MM.1S (cell line): ENCODE measurements at regions not wholly inside any gene's neighbourhood (a gene's known extent, or its start where the extent isn't known, plus 50 kb on each side); places are given as distances from the start of the nearest gene placed in this dataset.

Experiments
- DNase-seq: peaks from one replicate; pipeline ENCODE4 v3.0.0-alpha.2; 2015
- H2AFZ ChIP-seq: fragments of 300-600 bp; sonication (generic); 2 replicates; pipeline ENCODE4 v1.6.0; 2016; ENCODE audit warnings: antibody characterized with exemption, low read length
- H3F3A ChIP-seq: fragments of 300-600 bp; sonication (generic); 2 replicates; pipeline ENCODE4 v1.6.1; 2016; ENCODE audit warnings: mild to moderate bottlenecking, antibody characterized with exemption, low read length, moderate library complexity, mixed read lengths; ENCODE audit not compliant: insufficient read depth
- H3K27ac ChIP-seq: fragments of 300-600 bp; sonication (generic); 2 replicates; pipeline ENCODE4 v1.5.1; 2016; ENCODE audit warnings: mild to moderate bottlenecking, low read length
- H3K27me3 ChIP-seq: fragments of 300-600 bp; sonication (generic); replicated peaks from 2 replicates; pipeline ENCODE4 v1.6.0; 2016; ENCODE audit warnings: low read length; ENCODE audit not compliant: insufficient read depth
- H3K36me3 ChIP-seq: fragments of 300-600 bp; sonication (generic); replicated peaks from 2 replicates; pipeline ENCODE4 v1.6.1; 2016; ENCODE audit warnings: mild to moderate bottlenecking, low read length, mixed read lengths; ENCODE audit not compliant: insufficient read depth
- H3K4me1 ChIP-seq: fragments of 300-600 bp; sonication (generic); 2 replicates; pipeline ENCODE4 v1.6.1; 2016; ENCODE audit warnings: low read length, mixed read lengths
- H3K4me2 ChIP-seq: fragments of 300-600 bp; sonication (generic); 2 replicates; pipeline ENCODE4 v1.6.0; 2016; ENCODE audit warnings: low read depth, low read length
- H3K4me3 ChIP-seq: fragments of 300-600 bp; sonication (generic); 2 replicates; pipeline ENCODE4 v1.5.1; 2016; ENCODE audit warnings: low read length, mixed read lengths
- H3K79me2 ChIP-seq: fragments of 300-600 bp; sonication (generic); 2 replicates; pipeline ENCODE4 v1.6.1; 2016; ENCODE audit warnings: mixed run types, low read length, mixed read lengths
- H3K9ac ChIP-seq: fragments of 300-600 bp; sonication (generic); 2 replicates; pipeline ENCODE4 v1.6.1; 2016; ENCODE audit warnings: low read length, mixed read lengths
- H3K9me2 ChIP-seq: fragments of 300-600 bp; sonication (generic); replicated peaks from 2 replicates; pipeline ENCODE4 v1.6.1; 2016; ENCODE audit warnings: mild to moderate bottlenecking, low read length, mixed read lengths; ENCODE audit not compliant: insufficient read depth
- H3K9me3 ChIP-seq: fragments of 300-600 bp; sonication (generic); replicated peaks from 2 replicates; pipeline ENCODE4 v1.6.1; 2016; ENCODE audit warnings: mild to moderate bottlenecking, low read length, mixed read lengths; ENCODE audit not compliant: insufficient read depth
- H4K20me1 ChIP-seq: fragments of 300-600 bp; sonication (generic); 2 replicates; pipeline ENCODE4 v1.6.1; 2016; ENCODE audit warnings: mild to moderate bottlenecking, low read length, moderate library complexity, mixed read lengths; ENCODE audit not compliant: insufficient read depth
- EZH2 ChIP-seq: fragments of 300-600 bp; sonication (generic); optimal IDR thresholded peaks from 2 replicates; pipeline ENCODE3; 2017; ENCODE audit warnings: low read depth, mild to moderate bottlenecking, antibody characterized with exemption, low read length, mixed read lengths
- EZH2phosphoT487 ChIP-seq: fragments of 300-600 bp; sonication (generic); IDR thresholded peaks from 2 replicates; pipeline ENCODE4 v1.6.1; 2018; ENCODE audit warnings: antibody characterized with exemption, low read length
- TF ChIP-seq, protein P1 (sequence below): fragments of 300-600 bp; sonication (generic); IDR thresholded peaks from 2 replicates; pipeline ENCODE4 v1.5.1; 2016; ENCODE audit warnings: antibody characterized with exemption, low read length, mixed read lengths

- Histone ChIP-seq H3K79me2 (no peaks in the 10 kb centered on the region), H3K27ac (no peak overlapping the region), H3K36me3 (no peaks in the 10 kb centered on the region), H3K9me3 (no peaks in the 10 kb centered on the region), H3K27me3 (no peaks in the 10 kb centered on the region), H4K20me1 (no peaks in the 10 kb centered on the region), H3K9ac (no peak overlapping the region), H3F3A (no peaks in the 10 kb centered on the region), H2AFZ (no peak overlapping the region), H3K4me2 (no peak overlapping the region), H3K4me1 (0 out of 2 replicates have a peak, but pooled peaks cover 3% of the 10 kb centered on the region), H3K9me2 (no peaks in the 10 kb centered on the region), H3K4me3 (no peak overlapping the region)
- no peak for TF ChIP-seq EZH2
- TF ChIP-seq EZH2phosphoT487: no peak
- TF ChIP-seq, protein P1, sequence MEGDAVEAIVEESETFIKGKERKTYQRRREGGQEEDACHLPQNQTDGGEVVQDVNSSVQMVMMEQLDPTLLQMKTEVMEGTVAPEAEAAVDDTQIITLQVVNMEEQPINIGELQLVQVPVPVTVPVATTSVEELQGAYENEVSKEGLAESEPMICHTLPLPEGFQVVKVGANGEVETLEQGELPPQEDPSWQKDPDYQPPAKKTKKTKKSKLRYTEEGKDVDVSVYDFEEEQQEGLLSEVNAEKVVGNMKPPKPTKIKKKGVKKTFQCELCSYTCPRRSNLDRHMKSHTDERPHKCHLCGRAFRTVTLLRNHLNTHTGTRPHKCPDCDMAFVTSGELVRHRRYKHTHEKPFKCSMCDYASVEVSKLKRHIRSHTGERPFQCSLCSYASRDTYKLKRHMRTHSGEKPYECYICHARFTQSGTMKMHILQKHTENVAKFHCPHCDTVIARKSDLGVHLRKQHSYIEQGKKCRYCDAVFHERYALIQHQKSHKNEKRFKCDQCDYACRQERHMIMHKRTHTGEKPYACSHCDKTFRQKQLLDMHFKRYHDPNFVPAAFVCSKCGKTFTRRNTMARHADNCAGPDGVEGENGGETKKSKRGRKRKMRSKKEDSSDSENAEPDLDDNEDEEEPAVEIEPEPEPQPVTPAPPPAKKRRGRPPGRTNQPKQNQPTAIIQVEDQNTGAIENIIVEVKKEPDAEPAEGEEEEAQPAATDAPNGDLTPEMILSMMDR: no peak
- DNase-seq: no peak
Measured at GRCh38 chr2:186032102-186032738, 293.6 kb downstream of the FSIP2 start.

- Histone ChIP-seq H3K9me2 (no peaks in the 10 kb centered on the region), H3K4me2 (no peak overlapping the region), H3K79me2 (no peaks in the 10 kb centered on the region), H3K27ac (peak overlapping the region; percentile 14; the same call in 1 of the 2 replicates), H3K4me3 (no peak overlapping the region), H3K4me1 (0 out of 2 replicates have a peak, but pooled peaks cover 3% of the 10 kb centered on the region), H3F3A (no peaks in the 10 kb centered on the region), H3K27me3 (no peaks in the 10 kb centered on the region), H4K20me1 (no peaks in the 10 kb centered on the region), H3K9me3 (no peaks in the 10 kb centered on the region), H3K9ac (no peak overlapping the region), H3K36me3 (no peaks in the 10 kb centered on the region), H2AFZ (no peak overlapping the region)
- TF ChIP-seq EZH2phosphoT487 (no peak), EZH2 (no peak)
- TF ChIP-seq, protein P1: no peak
- DNase-seq: no peak
Measured at GRCh38 chr2:186032930-186033329, 294.3 kb downstream of the FSIP2 start.

- Histone ChIP-seq H3K36me3 (no peaks in the 10 kb centered on the region), H3K4me1 (0 out of 2 replicates have a peak, but pooled peaks cover 3% of the 10 kb centered on the region), H3F3A (no peaks in the 10 kb centered on the region), H4K20me1 (no peaks in the 10 kb centered on the region), H3K79me2 (no peaks in the 10 kb centered on the region), H2AFZ (no peak overlapping the region), H3K27me3 (no peaks in the 10 kb centered on the region), H3K9ac (no peak overlapping the region), H3K4me3 (no peak overlapping the region), H3K9me3 (no peaks in the 10 kb centered on the region), H3K4me2 (no peak overlapping the region), H3K9me2 (no peaks in the 10 kb centered on the region), H3K27ac (peak overlapping the region; percentile 14; the same call in 1 of the 2 replicates)
- TF ChIP-seq EZH2phosphoT487 (no peak), EZH2 (no peak)
- TF ChIP-seq, protein P1: no peak
- peak; percentile 14 for DNase-seq
Measured at GRCh38 chr2:186033541-186033940, 294.9 kb downstream of the FSIP2 start.
